WERI-Rb-1 (cell line): ENCODE measurements at regions not wholly inside any gene's neighbourhood (a gene's known extent, or its start where the extent isn't known, plus 50 kb on each side); places are given as distances from the start of the nearest gene placed in this dataset.

Experiments
- DNase-seq: peaks from one replicate; pipeline ENCODE4 v3.0.0-alpha.2; 2020
- H3K27ac ChIP-seq: fragments of 250-450 bp; sonication (Bioruptor Pico); 2 replicates; pipeline ENCODE4 v1.5.1; 2020; ENCODE audit warnings: mild to moderate bottlenecking, moderate library complexity
- H3K27me3 ChIP-seq: fragments of 250-450 bp; sonication (Bioruptor Pico); 2 replicates; pipeline ENCODE4 v1.5.1; 2021; ENCODE audit warnings: mild to moderate bottlenecking, low read depth, moderate library complexity; ENCODE audit not compliant: insufficient read depth, severe bottlenecking
- H3K36me3 ChIP-seq: fragments of 250-450 bp; sonication (Bioruptor Pico); 2 replicates; pipeline ENCODE4 v1.5.1; 2020; ENCODE audit warnings: mild to moderate bottlenecking, moderate library complexity
- H3K4me3 ChIP-seq: 2 replicates; pipeline ENCODE4 v1.5.1; 2011; ENCODE audit warnings: low read depth, mild to moderate bottlenecking, control low read depth, low read length
- H3K9me3 ChIP-seq: fragments of 250-450 bp; sonication (Bioruptor Pico); 2 replicates; pipeline ENCODE4 v1.5.1; 2021; ENCODE audit warnings: mild to moderate bottlenecking, moderate library complexity; ENCODE audit not compliant: severe bottlenecking
- TF ChIP-seq, protein P1 (sequence below): IDR thresholded peaks from 2 replicates; pipeline ENCODE4 v1.5.1; 2011; ENCODE audit warnings: low read depth, mild to moderate bottlenecking, control low read depth, inconsistent platforms, low read length

DNA sequence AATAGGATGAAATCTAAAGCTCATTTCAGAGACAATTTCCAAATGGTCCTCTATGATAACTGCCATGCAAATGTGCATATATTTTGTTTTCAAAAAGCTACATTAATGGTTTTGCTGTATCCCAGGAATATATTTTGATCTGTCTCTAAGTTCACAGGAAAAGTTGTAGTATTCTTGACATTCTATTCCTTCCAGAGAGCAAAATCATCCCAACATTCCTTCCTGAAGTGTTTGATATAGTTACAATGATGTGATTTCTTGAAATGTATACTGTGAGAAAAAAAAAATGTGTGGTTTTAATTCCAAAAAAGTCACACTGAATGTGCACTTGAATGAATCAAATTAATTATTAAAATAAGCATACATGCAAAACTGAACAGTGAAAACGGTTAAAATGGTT lies 996.0 kb upstream of the CITED2 start:
- no peak for DNase-seq
- Histone ChIP-seq H3K9me3 (no peaks in the 10 kb centered on the region), H3K27ac (no peak overlapping the region), H3K36me3 (no peaks in the 10 kb centered on the region), H3K4me3 (no peak overlapping the region), H3K27me3 (no peaks in the 10 kb centered on the region)
- TF ChIP-seq, protein P1, sequence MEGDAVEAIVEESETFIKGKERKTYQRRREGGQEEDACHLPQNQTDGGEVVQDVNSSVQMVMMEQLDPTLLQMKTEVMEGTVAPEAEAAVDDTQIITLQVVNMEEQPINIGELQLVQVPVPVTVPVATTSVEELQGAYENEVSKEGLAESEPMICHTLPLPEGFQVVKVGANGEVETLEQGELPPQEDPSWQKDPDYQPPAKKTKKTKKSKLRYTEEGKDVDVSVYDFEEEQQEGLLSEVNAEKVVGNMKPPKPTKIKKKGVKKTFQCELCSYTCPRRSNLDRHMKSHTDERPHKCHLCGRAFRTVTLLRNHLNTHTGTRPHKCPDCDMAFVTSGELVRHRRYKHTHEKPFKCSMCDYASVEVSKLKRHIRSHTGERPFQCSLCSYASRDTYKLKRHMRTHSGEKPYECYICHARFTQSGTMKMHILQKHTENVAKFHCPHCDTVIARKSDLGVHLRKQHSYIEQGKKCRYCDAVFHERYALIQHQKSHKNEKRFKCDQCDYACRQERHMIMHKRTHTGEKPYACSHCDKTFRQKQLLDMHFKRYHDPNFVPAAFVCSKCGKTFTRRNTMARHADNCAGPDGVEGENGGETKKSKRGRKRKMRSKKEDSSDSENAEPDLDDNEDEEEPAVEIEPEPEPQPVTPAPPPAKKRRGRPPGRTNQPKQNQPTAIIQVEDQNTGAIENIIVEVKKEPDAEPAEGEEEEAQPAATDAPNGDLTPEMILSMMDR: no peak

DNA sequence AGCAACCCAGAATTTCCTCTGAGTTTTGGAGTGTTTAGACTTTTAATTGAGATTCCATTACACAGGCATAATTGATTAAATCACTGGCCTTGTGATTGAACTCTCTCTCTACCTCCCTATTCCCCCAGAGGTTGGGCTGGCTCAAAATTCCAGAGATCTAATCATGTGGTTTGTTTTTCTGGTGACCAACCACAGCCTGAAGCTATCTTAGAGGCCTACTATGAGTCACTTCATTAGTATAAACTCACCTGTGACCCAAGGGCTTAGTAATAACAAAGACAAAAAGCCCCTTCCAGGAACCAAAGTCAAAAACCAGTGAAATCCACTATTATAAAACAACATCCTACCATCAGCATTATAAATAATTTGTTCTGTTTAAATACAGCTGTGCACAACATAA lies 992.5 kb upstream of the CITED2 start:
- Histone ChIP-seq H3K27ac (no peak overlapping the region), H3K9me3 (peaks cover 7% of the 10 kb centered on the region), H3K36me3 (no peaks in the 10 kb centered on the region), H3K4me3 (no peak overlapping the region), H3K27me3 (no peaks in the 10 kb centered on the region)
- no peak for DNase-seq
- TF ChIP-seq, protein P1: no peak

DNA sequence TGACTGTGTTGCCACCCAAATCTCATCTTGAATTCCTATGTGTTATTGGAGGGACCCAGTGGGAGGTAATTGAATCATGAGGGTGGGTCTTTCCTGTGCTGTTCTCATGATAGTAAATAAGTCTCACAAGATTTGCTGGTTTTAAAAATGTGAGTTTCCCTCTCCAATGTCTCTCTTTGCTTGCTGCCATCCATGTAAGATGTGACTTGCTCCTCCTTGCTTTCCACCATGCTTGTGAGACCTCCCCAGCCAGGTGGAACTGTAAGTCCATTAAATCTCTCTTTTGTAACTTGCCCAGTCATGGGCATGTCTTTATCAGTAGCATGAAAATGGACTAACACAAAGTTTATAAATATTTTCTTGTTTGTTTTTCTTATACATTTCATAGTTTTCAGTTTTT lies 990.5 kb upstream of the CITED2 start:
- TF ChIP-seq, protein P1: no peak

DNA sequence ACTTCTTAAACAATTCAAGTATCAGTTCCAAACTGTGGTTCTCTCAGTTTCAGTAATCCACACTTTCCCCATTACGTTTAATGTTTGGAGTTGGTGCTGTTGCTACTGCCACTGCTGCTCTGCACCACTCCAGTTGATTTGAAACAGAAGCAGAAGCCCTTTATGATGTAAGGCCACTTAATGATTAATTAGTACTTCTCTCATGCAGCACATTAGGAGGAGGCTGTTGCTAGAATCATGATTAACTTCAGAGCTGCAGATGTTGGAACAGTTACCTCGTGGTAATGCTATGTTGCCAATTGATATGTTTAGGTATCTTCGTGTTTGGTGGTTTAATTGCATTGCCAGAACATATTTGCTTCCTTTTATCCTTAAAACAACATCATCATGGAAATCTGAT lies 986.2 kb upstream of the CITED2 start:
- H3K27me3 ChIP-seq: no peaks in the 10 kb centered on the region
- no peak overlapping the region for H3K27ac ChIP-seq
- H3K4me3 ChIP-seq: no peak overlapping the region
- no peaks in the 10 kb centered on the region for H3K36me3 ChIP-seq
- H3K9me3 ChIP-seq: peaks cover 7% of the 10 kb centered on the region
- TF ChIP-seq, protein P1: no peak
- no peak for DNase-seq

More for the DNA sequence above, 990.5 kb upstream of the CITED2 start:
- Histone ChIP-seq H3K4me3 (no peak overlapping the region), H3K27me3 (no peaks in the 10 kb centered on the region), H3K36me3 (no peaks in the 10 kb centered on the region), H3K27ac (no peak overlapping the region), H3K9me3 (peaks cover 7% of the 10 kb centered on the region)
- no peak for DNase-seq

DNA sequence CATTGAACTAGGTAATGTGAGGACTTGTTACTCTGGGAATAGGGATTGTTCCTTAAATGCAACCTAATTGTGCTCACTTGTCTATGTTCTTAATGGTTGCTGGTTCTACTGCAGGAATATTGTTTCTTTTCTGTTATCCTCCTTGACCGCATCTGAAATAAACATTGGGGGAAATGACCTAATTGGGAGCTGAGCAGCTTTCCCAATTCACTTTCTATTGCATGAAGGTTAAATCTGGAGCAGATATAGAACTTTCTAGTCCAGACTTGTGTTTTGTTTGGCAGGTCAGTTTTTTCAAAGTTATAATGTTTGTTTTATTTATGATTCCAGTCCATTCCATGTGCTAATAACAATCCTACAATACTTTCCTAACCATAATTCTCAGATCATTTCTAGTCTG lies 981.0 kb upstream of the CITED2 start:
- Histone ChIP-seq H3K27ac (no peak overlapping the region), H3K36me3 (no peaks in the 10 kb centered on the region), H3K9me3 (no peaks in the 10 kb centered on the region), H3K27me3 (no peaks in the 10 kb centered on the region), H3K4me3 (no peak overlapping the region)
- DNase-seq: no peak
- TF ChIP-seq, protein P1: no peak

DNA sequence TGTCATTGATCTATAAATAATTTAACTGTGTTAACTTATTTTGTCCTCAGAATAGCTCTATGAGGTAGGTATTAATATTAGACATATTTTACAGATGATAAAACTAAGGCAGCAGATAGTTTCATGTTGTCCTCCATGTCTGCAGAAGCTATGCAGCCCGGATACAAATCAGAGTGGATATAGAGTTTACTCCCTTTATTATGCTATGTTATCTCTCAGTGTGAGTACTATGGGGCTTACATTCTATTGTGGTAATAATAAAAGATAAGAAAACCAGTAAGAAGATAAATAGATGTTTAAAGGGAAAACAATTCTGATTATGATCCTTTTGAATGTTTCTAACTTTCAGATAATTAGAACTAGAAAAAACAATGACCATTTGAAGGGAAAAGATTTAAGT lies 979.8 kb upstream of the CITED2 start:
- Histone ChIP-seq H3K9me3 (no peaks in the 10 kb centered on the region), H3K27me3 (no peaks in the 10 kb centered on the region), H3K4me3 (no peak overlapping the region), H3K27ac (no peak overlapping the region), H3K36me3 (no peaks in the 10 kb centered on the region)
- TF ChIP-seq, protein P1: no peak
- no peak for DNase-seq
